ENCODE measurements at regions not wholly inside any gene's neighbourhood (a gene's known extent, or its start where the extent isn't known, plus 50 kb on each side); places are given as distances from the start of the nearest gene placed in this dataset.
A peak's percentile ranks its signal among the peaks of the same experiment; 100 is the strongest.
"Not testable (repeated sequence)": the region's sequence is repeated elsewhere in the genome, so short reads cannot be mapped to it uniquely, and the experiment has no call there.

- DNase-seq (ENCODE audit: low spot score): no peak
These were observed 152.1 kb upstream of the FMN2 start for GRCh38 chr1:239939602-239940001.

- no peak for DNase-seq (ENCODE audit: low spot score)
These were observed 147.9 kb upstream of the FMN2 start for GRCh38 chr1:239943761-239944160.

- no peak for DNase-seq (ENCODE audit: low spot score)
These were observed 147.0 kb upstream of the FMN2 start for GRCh38 chr1:239944666-239945065.

- DNase-seq (ENCODE audit: low spot score): no peak
These were observed 143.9 kb upstream of the FMN2 start for GRCh38 chr1:239947801-239948200.

- DNase-seq (ENCODE audit: low spot score): peak; percentile 58
These were observed 140.1 kb upstream of the FMN2 start for GRCh38 chr1:239951511-239952140.

- peak; percentile 6 for DNase-seq (ENCODE audit: low spot score)
These were observed 139.1 kb upstream of the FMN2 start for GRCh38 chr1:239952348-239953308.

GRCh38 chr1:239954836-239955235 lies 136.8 kb upstream of the FMN2 start:
- no peak for DNase-seq (ENCODE audit: low spot score)

GRCh38 chr1:239955431-239955830 lies 136.3 kb upstream of the FMN2 start:
- no peak for DNase-seq (ENCODE audit: low spot score)

GRCh38 chr1:239956263-239956662 lies 135.4 kb upstream of the FMN2 start:
- DNase-seq (ENCODE audit: low spot score): no peak

- DNase-seq (ENCODE audit: low spot score): no peak
These were observed 133.6 kb upstream of the FMN2 start for GRCh38 chr1:239958063-239958462.

- no peak for DNase-seq (ENCODE audit: low spot score)
These were observed 131.3 kb upstream of the FMN2 start for GRCh38 chr1:239960366-239960765.

GRCh38 chr1:239963856-239964255 lies 127.8 kb upstream of the FMN2 start:
- no peak for DNase-seq (ENCODE audit: low spot score)

- peak; percentile 55 for DNase-seq (ENCODE audit: low spot score)
These were observed 115.3 kb upstream of the FMN2 start for GRCh38 chr1:239976130-239976968.

- DNase-seq (ENCODE audit: low spot score): no peak
These were observed 114.3 kb upstream of the FMN2 start for GRCh38 chr1:239977416-239977815.

- DNase-seq (ENCODE audit: low spot score): no peak
These were observed 112.2 kb upstream of the FMN2 start for GRCh38 chr1:239979456-239979855.

- DNase-seq (ENCODE audit: low spot score): no peak
These were observed 108.9 kb upstream of the FMN2 start for GRCh38 chr1:239982762-239983161.

GRCh38 chr1:239985044-239985443 lies 106.6 kb upstream of the FMN2 start:
- DNase-seq (ENCODE audit: low spot score): no peak

GRCh38 chr1:239987103-239987745 lies 104.5 kb upstream of the FMN2 start:
- peak; percentile 31 for DNase-seq (ENCODE audit: low spot score)

GRCh38 chr1:239989990-239990389 lies 101.7 kb upstream of the FMN2 start:
- DNase-seq (ENCODE audit: low spot score): no peak

- DNase-seq (ENCODE audit: low spot score): not testable (repeated sequence)
These were observed 99.1 kb upstream of the FMN2 start for GRCh38 chr1:239992566-239992965.

GRCh38 chr1:239993366-239993765 lies 98.3 kb upstream of the FMN2 start:
- DNase-seq (ENCODE audit: low spot score): no peak

GRCh38 chr1:239995281-239995680 lies 96.4 kb upstream of the FMN2 start:
- no peak for DNase-seq (ENCODE audit: low spot score)
